OCI-LY3 (cell line): ENCODE measurements at regions not wholly inside any gene's neighbourhood (a gene's known extent, or its start where the extent isn't known, plus 50 kb on each side); places are given as distances from the start of the nearest gene placed in this dataset.

ENCODE experiments used
- CTCF ChIP-seq: fragments of 200-600, 300-600 bp; sonication (generic); IDR thresholded peaks from 2 replicates; pipeline ENCODE4 v1.5.1; 2014; ENCODE audit warnings: antibody characterized with exemption, low read length, low read depth
- EZH2phosphoT487 ChIP-seq: fragments of 200-600 bp; shearing (Covaris generic); IDR thresholded peaks from 2 replicates; pipeline ENCODE4 v1.6.1; 2018; ENCODE audit warnings: antibody characterized with exemption, mixed run types, low read depth

DNA sequence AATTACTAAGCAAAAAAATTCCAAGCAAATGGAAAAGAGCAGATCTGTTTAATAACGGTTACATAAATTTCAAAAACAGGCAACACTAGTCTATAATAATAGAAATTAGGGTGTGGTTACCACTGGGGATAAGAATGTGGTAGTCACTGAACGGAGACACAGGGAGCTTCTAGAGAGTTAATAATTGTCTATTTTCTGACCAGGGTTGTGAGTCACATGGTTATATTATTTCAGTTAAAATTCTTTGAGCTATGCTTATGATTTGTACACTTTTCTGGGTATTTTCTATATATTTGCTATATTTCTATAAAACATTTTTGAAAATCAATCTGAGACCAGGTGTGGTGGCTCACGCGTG lies 433.9 kb upstream of the MAF start:
- TF ChIP-seq CTCF (no peak), EZH2phosphoT487 (no peak)
